ENCODE measurements at regions not wholly inside any gene's neighbourhood (a gene's known extent, or its start where the extent isn't known, plus 50 kb on each side); places are given as distances from the start of the nearest gene placed in this dataset.

GRCh38 chr18:64882896-64883295 is 734.0 kb upstream of the LINC00305 start:
- TF ChIP-seq CTCF (IDR thresholded peaks at IDR 0.05; ENCODE audit: insufficient read depth, low read length) (no peak), POLR2AphosphoS5 (IDR thresholded peaks at IDR 0.05; ENCODE audit: low read depth) (no peak), GABPA (IDR thresholded peaks at IDR 0.05; ENCODE audit: low read depth) (no peak), REST (IDR thresholded peaks at IDR 0.05; ENCODE audit: insufficient replicate concordance, low read depth) (no peak)
